Mucosa of rectum (tissue), 2 donors: ENCODE measurements at regions not wholly inside any gene's neighbourhood (a gene's known extent, or its start where the extent isn't known, plus 50 kb on each side); places are given as distances from the start of the nearest gene placed in this dataset.
A peak's percentile ranks its signal among the peaks of the same experiment; 100 is the strongest.

ENCODE experiments used
- H3K27ac ChIP-seq, 2 donors: one replicate each; pipeline ENCODE4 v1.7.0; 2013; ENCODE audit warnings: inconsistent platforms in 2 of 2, low read depth in 2 of 2, low read length in 2 of 2
- H3K27me3 ChIP-seq, 2 donors: one replicate each; pipeline ENCODE4 v1.7.0; 2013; ENCODE audit warnings: low read length in 2 of 2; ENCODE audit not compliant: control insufficient read depth in 2 of 2, insufficient read depth in 2 of 2
- H3K36me3 ChIP-seq, 2 donors: one replicate each; pipeline ENCODE4 v1.7.0; 2013; ENCODE audit warnings: low read length in 2 of 2; ENCODE audit not compliant: control insufficient read depth in 2 of 2, insufficient read depth in 2 of 2
- H3K4me1 ChIP-seq, 2 donors: one replicate each; pipeline ENCODE4 v1.7.0; 2013; ENCODE audit warnings: low read length in 2 of 2, mild to moderate bottlenecking in 1 of 2; ENCODE audit not compliant: control insufficient read depth in 2 of 2, insufficient read depth in 2 of 2
- H3K4me3 ChIP-seq, 2 donors: one replicate each; pipeline ENCODE4 v1.7.0; 2013; ENCODE audit warnings: low read length in 2 of 2
- H3K9ac ChIP-seq, 2 donors: one replicate each; pipeline ENCODE4 v1.7.0; 2013; ENCODE audit warnings: low read length in 2 of 2, low read depth in 1 of 2, mild to moderate bottlenecking in 1 of 2
- H3K9me3 ChIP-seq, 2 donors: one replicate each; pipeline ENCODE4 v1.7.0; 2013; ENCODE audit warnings: low read length in 2 of 2; ENCODE audit not compliant: control insufficient read depth in 2 of 2
- donor health status: healthy.
- donor health status: Normal muscosa, but diverticular disease.

DNA sequence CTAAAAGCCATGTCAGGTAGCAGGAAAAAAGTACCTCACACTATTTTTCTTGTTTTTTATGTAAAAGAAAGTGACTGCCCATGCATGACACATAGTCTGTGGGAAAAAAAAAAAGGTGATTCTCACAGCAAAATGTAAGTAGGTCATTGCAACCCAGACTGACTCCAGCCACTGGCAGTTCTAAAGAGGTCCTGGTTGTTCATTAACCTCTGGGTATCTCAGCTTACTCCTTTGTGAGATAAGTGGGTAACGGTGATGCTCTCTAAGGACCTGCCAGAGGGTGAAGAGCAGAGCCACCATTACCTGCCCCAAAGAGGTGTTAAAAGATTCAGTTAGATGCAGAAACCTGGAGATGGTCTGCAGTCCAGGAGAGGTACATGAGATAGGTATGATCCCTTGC, 531.9 kb downstream of the GRIN2A start:
- Histone ChIP-seq H3K4me1 (no peaks in the 10 kb centered on the region), H3K4me3 (no peak overlapping the region), H3K9ac (no peak overlapping the region), H3K36me3 (no peaks in the 10 kb centered on the region), H3K27me3 (no peaks in the 10 kb centered on the region), H3K27ac (no peak overlapping the region), H3K9me3 (no peaks in the 10 kb centered on the region)

DNA sequence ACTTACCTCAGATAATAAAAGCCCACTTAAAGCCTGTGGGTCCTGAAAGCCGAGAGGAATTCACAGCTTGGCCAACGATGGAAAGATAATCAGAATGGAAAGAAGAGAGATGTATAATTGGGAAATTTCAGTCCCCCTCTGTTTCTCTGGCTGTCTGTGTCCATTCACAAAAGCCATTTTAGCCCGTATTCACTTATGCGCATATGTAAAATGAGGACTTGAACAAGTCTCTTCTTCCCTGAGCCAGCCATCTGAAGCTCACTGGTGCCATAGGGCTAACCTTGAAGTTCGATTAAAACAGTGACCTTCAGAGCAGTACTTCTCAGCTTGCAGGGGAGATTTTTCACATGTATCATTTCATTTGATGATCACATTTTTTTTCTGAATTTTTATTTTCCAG, 527.2 kb downstream of the GRIN2A start:
- Histone ChIP-seq H3K9ac (no peak overlapping the region), H3K27me3 (no peaks in the 10 kb centered on the region), H3K9me3 (no peaks in the 10 kb centered on the region), H3K4me1 (no peaks in the 10 kb centered on the region), H3K36me3 (no peaks in the 10 kb centered on the region), H3K27ac (no peak overlapping the region), H3K4me3 (no peak overlapping the region)

DNA sequence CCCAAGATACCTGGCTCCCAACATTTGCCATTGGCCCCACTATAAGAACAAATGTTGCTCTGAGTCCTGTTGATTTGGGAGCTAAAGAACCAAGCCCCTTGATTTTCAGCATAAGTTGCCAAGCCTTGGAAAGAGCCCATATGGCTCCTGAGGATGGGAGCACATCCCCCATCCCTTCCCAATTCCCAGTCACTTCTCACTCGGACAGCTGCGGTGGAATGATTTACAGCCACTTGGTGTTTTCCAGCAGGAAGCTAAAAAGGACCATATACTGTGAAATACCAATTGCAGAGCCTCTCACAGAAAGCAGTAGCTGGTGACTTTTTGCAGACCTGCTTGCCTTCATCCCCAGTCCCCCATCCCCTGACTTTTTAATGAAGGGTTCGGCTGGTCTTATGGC, 524.6 kb downstream of the GRIN2A start:
- Histone ChIP-seq H3K36me3 (no peaks in the 10 kb centered on the region), H3K9me3 (no peaks in the 10 kb centered on the region)

DNA sequence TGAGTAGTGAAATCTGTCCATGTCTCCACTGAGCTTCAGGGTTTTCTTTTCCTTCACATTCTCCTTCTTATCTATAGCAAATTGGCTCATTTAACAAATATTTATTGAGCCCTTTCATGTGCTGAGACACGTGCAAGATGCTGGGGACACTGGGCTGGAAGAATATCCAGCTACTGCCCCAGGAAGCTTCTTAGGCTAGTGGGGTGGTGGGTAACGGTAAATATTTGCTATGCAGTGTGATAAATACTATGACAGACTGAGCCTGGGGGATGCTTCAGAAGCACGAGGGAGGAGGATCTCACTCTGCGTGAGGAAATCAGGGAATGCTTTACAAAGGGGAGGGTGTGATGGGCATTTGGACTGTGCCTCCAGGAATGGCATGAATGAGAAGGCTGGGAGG, 524.1 kb downstream of the GRIN2A start:
- H3K4me1 ChIP-seq, result no peaks in the 10 kb centered on the region
- H3K27ac ChIP-seq, result no peak overlapping the region
- no peak overlapping the region for H3K9ac ChIP-seq
- H3K27me3 ChIP-seq, result no peaks in the 10 kb centered on the region
- no peaks in the 10 kb centered on the region for H3K36me3 ChIP-seq
- H3K9me3 ChIP-seq, result no peaks in the 10 kb centered on the region
- no peak overlapping the region for H3K4me3 ChIP-seq

More for the DNA sequence above, 524.6 kb downstream of the GRIN2A start:
- no peak overlapping the region for H3K9ac ChIP-seq
- H3K27me3 ChIP-seq, result no peaks in the 10 kb centered on the region
- H3K27ac ChIP-seq, result no peak overlapping the region
- H3K4me3 ChIP-seq, result no peak overlapping the region
- H3K4me1 ChIP-seq, result no peaks in the 10 kb centered on the region

DNA sequence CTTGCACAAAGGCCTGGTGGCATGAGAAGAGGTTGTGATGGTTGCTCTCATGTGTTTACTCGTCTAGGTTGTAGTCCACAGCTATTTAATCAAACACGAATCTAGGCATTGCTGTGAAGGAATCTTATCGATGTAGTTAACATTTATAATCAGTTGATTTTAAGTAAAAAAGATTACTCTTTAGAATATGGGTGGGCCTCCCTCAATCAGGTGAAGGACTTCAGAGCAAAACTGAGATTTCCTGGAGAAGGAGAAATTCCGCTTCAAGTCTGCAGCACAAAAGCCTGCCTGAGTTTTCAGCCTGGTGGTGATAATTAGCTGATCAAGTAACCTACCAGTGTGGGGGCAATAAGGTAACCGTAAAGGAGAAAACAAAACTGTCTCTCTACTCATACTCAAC, 523.6 kb downstream of the GRIN2A start:
- Histone ChIP-seq H3K27me3 (no peaks in the 10 kb centered on the region), H3K9me3 (no peaks in the 10 kb centered on the region), H3K27ac (no peak overlapping the region), H3K4me3 (no peak overlapping the region), H3K4me1 (no peaks in the 10 kb centered on the region), H3K9ac (no peak overlapping the region), H3K36me3 (no peaks in the 10 kb centered on the region)

DNA sequence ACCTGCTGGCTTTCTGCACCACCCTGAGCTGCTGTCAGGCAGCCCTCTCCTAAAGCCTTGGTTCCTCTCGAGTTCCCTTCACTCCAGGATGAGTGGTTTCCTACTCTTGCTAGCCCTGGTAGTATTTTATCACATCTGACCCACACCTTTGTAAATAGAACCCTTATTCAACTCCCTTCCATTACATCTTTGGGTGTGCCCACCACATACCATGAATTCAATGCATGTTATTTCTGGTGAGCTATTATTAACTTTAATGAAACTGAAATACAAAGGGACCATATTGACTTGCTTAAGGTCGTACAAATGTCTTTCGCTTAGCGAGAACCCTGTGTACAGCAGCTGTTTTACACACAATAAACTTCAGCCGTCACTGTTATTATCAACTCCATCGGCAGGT, 521.3 kb downstream of the GRIN2A start:
- Histone ChIP-seq H3K36me3 (no peaks in the 10 kb centered on the region), H3K4me1 (peaks cover 0 to 2% of the 10 kb centered on the region in 2 donors), H3K27ac (no peak overlapping the region), H3K4me3 (no peak overlapping the region), H3K9ac (no peak overlapping the region), H3K27me3 (no peaks in the 10 kb centered on the region), H3K9me3 (no peaks in the 10 kb centered on the region)

DNA sequence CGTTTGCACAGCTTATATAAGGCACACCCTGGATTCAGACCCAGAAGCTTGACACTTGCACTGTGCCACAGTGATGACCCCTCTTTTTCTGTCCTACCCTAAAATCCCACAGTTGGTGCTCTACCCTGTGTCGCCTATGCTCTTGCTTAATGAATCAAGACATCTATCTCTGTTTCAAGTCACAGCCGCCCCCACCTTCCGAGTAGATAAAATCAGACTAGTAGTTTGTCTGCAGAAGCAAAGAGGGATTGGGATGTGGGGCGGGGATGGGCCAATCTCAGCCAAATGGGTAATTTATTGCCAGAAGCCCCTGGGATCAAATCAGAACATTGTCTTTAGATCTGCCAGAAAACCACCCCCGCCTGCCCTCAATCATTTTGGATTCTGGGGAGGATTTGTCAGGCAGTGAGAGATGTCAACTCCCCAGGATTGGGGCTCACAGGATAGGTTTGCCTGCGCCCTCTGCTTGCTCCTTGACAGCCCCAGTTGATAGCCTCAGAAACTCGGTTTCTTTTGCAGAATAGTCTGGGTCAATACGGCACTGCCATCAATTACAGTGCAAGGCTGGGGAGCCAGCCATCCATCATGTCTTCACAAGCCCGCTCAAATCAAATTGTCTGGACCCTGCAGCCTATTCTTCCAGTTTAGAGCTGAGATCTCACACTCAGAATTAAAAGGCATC, 520.8 kb downstream of the GRIN2A start:
- H3K9ac ChIP-seq, result no peak overlapping the region
- no peak overlapping the region for H3K4me3 ChIP-seq
- no peaks in the 10 kb centered on the region for H3K9me3 ChIP-seq
- H3K27ac ChIP-seq, result no peak overlapping the region
- no peaks in the 10 kb centered on the region for H3K36me3 ChIP-seq
- H3K4me1 ChIP-seq, result peaks cover 4 to 7% of the 10 kb centered on the region in 2 donors
- H3K27me3 ChIP-seq, result no peaks in the 10 kb centered on the region

DNA sequence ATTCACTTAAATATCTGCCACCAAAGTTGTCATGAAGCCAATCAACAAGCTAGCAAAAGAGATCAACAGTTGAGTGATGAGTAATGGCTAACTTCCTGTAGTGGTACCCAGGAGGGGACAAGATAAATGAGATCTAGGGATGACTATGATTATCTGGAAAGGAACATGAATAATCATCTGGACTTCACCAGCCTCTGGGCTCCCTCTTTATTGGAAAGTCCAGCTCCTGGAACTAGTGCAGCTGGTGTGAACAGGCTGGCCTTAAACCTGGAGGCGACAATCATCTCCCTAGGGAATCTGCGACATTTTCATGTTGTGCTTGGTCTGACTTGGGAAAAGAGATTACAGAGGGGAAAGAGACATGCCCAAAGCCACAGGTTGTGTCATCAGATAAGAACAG, 518.6 kb downstream of the GRIN2A start:
- Histone ChIP-seq H3K9me3 (no peaks in the 10 kb centered on the region), H3K27ac (no peak overlapping the region), H3K36me3 (no peaks in the 10 kb centered on the region), H3K9ac (no peak overlapping the region), H3K4me3 (no peak overlapping the region), H3K27me3 (no peaks in the 10 kb centered on the region), H3K4me1 (peaks cover 5 to 11% of the 10 kb centered on the region in 2 donors)

DNA sequence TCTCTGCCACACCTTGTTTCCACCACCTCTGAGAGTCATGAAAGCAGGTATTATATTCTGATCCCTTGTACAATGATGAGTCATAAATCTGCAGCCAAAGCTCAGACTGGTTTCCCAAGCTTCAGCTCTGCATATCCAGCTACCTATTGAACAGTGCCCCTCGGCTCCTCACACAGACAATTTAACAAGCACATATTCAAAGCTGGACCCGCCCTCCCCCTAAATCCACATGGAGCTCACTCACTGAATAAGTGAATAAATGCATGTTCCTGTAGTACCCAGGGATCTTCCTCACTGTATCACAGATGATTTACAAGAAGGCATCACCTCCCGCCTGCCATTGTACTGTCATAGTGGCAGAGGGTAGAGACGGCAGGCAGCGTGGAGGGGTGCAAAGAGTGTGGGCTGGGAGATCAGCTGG, 516.4 kb downstream of the GRIN2A start:
- no peak overlapping the region for H3K4me3 ChIP-seq
- peak overlapping the region; percentile 77 to 83 for H3K27ac ChIP-seq
- H3K27me3 ChIP-seq, result no peaks in the 10 kb centered on the region
- H3K9me3 ChIP-seq, result no peaks in the 10 kb centered on the region
- H3K4me1 ChIP-seq, result peaks cover 5 to 11% of the 10 kb centered on the region in 2 donors
- no peak overlapping the region for H3K9ac ChIP-seq
- H3K36me3 ChIP-seq, result no peaks in the 10 kb centered on the region

DNA sequence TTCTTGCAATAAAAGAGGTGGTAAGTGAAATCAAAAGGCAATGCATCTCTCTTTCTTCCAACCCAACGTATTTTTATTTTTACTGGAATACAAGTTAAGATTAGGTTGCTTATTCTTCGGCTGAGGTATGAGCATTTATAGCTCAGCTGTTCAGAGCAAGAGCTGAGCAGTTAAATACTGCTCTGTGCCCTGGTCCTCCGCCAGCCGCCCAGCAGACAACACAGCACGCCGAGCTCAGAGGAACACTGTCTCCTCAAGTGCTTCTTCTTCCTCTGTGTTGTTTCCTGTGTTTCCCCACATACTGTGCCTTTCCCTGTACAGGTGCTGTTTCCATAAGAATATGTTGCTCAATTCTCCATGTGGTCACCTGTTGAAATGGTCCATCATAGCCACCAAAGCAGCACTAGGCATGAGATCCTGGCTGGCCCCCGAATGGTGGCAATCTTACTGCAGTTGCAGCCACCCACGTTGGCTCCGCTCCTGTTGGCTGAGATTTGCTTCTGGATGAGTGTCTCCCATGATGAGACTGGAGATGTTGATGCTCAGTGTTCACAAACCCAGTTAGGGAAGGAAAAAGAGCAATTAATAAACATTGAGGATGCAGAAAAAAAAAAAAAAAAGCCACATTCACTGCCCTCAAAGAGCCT, 515.3 kb downstream of the GRIN2A start:
- H3K9me3 ChIP-seq, result no peaks in the 10 kb centered on the region
- no peak overlapping the region for H3K9ac ChIP-seq
- H3K4me1 ChIP-seq, result peaks cover 5 to 11% of the 10 kb centered on the region in 2 donors
- no peaks in the 10 kb centered on the region for H3K27me3 ChIP-seq
- no peaks in the 10 kb centered on the region for H3K36me3 ChIP-seq
- H3K4me3 ChIP-seq, result peak overlapping the region in 1 of 2 donors; percentile 52
- H3K27ac ChIP-seq, result peak overlapping the region; percentile 61 to 77
